ENCODE measurements at regions not wholly inside any gene's neighbourhood (a gene's known extent, or its start where the extent isn't known, plus 50 kb on each side); places are given as distances from the start of the nearest gene placed in this dataset.
"Not testable (repeated sequence)": the region's sequence is repeated elsewhere in the genome, so short reads cannot be mapped to it uniquely, and the experiment has no call there.

- not testable (repeated sequence) for H2BK15ac ChIP-seq (ENCODE audit: low read depth, poor library complexity, severe bottlenecking); H3K4me3 ChIP-seq (ENCODE audit: insufficient read depth in 1 of 2, low read depth in 1 of 2, low read length in 2 of 2); H3K9ac ChIP-seq (ENCODE audit: low read length); H3K36me3 ChIP-seq (ENCODE audit: control insufficient read depth in 1 of 2, insufficient read depth in 2 of 2, low read depth in 1 of 2, low read length in 2 of 2); H2BK120ac ChIP-seq (ENCODE audit: low read depth, low read length); H3K4me1 ChIP-seq (ENCODE audit: control insufficient read depth, insufficient read depth, low read depth, low read length); H2BK12ac ChIP-seq (ENCODE audit: low read length in 2 of 2); DNase-seq; H4K8ac ChIP-seq (ENCODE audit: low read length); H2AFZ ChIP-seq (ENCODE audit: low read depth, low read length); H3K14ac ChIP-seq (ENCODE audit: low read length in 2 of 2); H3K79me1 ChIP-seq (replicated peaks; ENCODE audit: low read length, poor library complexity, severe bottlenecking); H2AK5ac ChIP-seq (ENCODE audit: low read length, severe bottlenecking); H3K27ac ChIP-seq (ENCODE audit: low read length, poor library complexity, severe bottlenecking); H3K4me2 ChIP-seq (ENCODE audit: low read length, poor library complexity, severe bottlenecking); H3K23ac ChIP-seq (ENCODE audit: low read length in 2 of 2); H3K18ac ChIP-seq (ENCODE audit: low read depth in 1 of 2, low read length in 2 of 2); H4K91ac ChIP-seq (ENCODE audit: low read length); H3K4ac ChIP-seq (ENCODE audit: low read depth in 1 of 2, low read length in 2 of 2); H2BK5ac ChIP-seq (ENCODE audit: low read depth, low read length, poor library complexity, severe bottlenecking); H3K27me3 ChIP-seq (ENCODE audit: control insufficient read depth in 1 of 2, insufficient read depth in 1 of 2, low read length in 2 of 2)
- H3K9me3 ChIP-seq (ENCODE audit: control insufficient read depth, low read length): peaks cover 16% of the 10 kb centered on the region
- WGBS: 44% methylated on average over 21 of the region's 21 CpGs
Measured at GRCh38 chr10:64924306-64924705, 1403.1 kb downstream of the REEP3 start.

- WGBS: 100% methylated on average over 2 of the region's 2 CpGs
- H2AK5ac ChIP-seq (ENCODE audit: low read length, severe bottlenecking): no peak overlapping the region
- H2BK120ac ChIP-seq (ENCODE audit: low read depth, low read length): no peak overlapping the region
- no peak for DNase-seq
- no peak overlapping the region for H3K9ac ChIP-seq (ENCODE audit: low read length)
- H2AFZ ChIP-seq (ENCODE audit: low read depth, low read length): no peak overlapping the region
- H3K18ac ChIP-seq (ENCODE audit: low read depth in 1 of 2, low read length in 2 of 2): no peak overlapping the region
- no peaks in the 10 kb centered on the region for H3K9me3 ChIP-seq (ENCODE audit: control insufficient read depth, low read length)
- no peak overlapping the region for H2BK15ac ChIP-seq (ENCODE audit: low read depth, poor library complexity, severe bottlenecking)
- no peaks in the 10 kb centered on the region for H3K27me3 ChIP-seq (ENCODE audit: control insufficient read depth in 1 of 2, insufficient read depth in 1 of 2, low read length in 2 of 2)
- no peak overlapping the region for H3K4me2 ChIP-seq (ENCODE audit: low read length, poor library complexity, severe bottlenecking)
- H3K27ac ChIP-seq (ENCODE audit: low read length, poor library complexity, severe bottlenecking): no peak overlapping the region
- no peak overlapping the region for H3K23ac ChIP-seq (ENCODE audit: low read length in 2 of 2)
- no peak overlapping the region for H3K4ac ChIP-seq (ENCODE audit: low read depth in 1 of 2, low read length in 2 of 2)
- H3K4me1 ChIP-seq (ENCODE audit: control insufficient read depth, insufficient read depth, low read depth, low read length): no peaks in the 10 kb centered on the region
- no peak overlapping the region for H3K4me3 ChIP-seq (ENCODE audit: insufficient read depth in 1 of 2, low read depth in 1 of 2, low read length in 2 of 2)
- no peak overlapping the region for H3K14ac ChIP-seq (ENCODE audit: low read length in 2 of 2)
- no peaks in the 10 kb centered on the region for H3K36me3 ChIP-seq (ENCODE audit: control insufficient read depth in 1 of 2, insufficient read depth in 2 of 2, low read depth in 1 of 2, low read length in 2 of 2)
- H4K91ac ChIP-seq (ENCODE audit: low read length): no peak overlapping the region
- no peak overlapping the region for H2BK12ac ChIP-seq (ENCODE audit: low read length in 2 of 2)
- no peaks in the 10 kb centered on the region for H3K79me1 ChIP-seq (replicated peaks; ENCODE audit: low read length, poor library complexity, severe bottlenecking)
- H2BK5ac ChIP-seq (ENCODE audit: low read depth, low read length, poor library complexity, severe bottlenecking): no peak overlapping the region
- no peak overlapping the region for H4K8ac ChIP-seq (ENCODE audit: low read length)
Measured at GRCh38 chr10:64952042-64952441, 1430.8 kb downstream of the REEP3 start.

- Histone ChIP-seq H3K4ac (ENCODE audit: low read depth in 1 of 2, low read length in 2 of 2) (no peak overlapping the region), H2BK15ac (ENCODE audit: low read depth, poor library complexity, severe bottlenecking) (no peak overlapping the region), H3K36me3 (ENCODE audit: control insufficient read depth in 1 of 2, insufficient read depth in 2 of 2, low read depth in 1 of 2, low read length in 2 of 2) (no peaks in the 10 kb centered on the region), H2AK5ac (ENCODE audit: low read length, severe bottlenecking) (no peak overlapping the region), H3K23ac (ENCODE audit: low read length in 2 of 2) (no peak overlapping the region), H3K27ac (ENCODE audit: low read length, poor library complexity, severe bottlenecking) (no peak overlapping the region), H3K18ac (ENCODE audit: low read depth in 1 of 2, low read length in 2 of 2) (no peak overlapping the region), H3K9ac (ENCODE audit: low read length) (no peak overlapping the region), H4K91ac (ENCODE audit: low read length) (no peak overlapping the region), H3K4me1 (ENCODE audit: control insufficient read depth, insufficient read depth, low read depth, low read length) (no peaks in the 10 kb centered on the region), H3K27me3 (ENCODE audit: control insufficient read depth in 1 of 2, insufficient read depth in 1 of 2, low read length in 2 of 2) (no peaks in the 10 kb centered on the region), H3K4me3 (ENCODE audit: insufficient read depth in 1 of 2, low read depth in 1 of 2, low read length in 2 of 2) (no peak overlapping the region), H3K14ac (ENCODE audit: low read length in 2 of 2) (no peak overlapping the region), H3K79me1 (replicated peaks; ENCODE audit: low read length, poor library complexity, severe bottlenecking) (no peaks in the 10 kb centered on the region), H4K8ac (ENCODE audit: low read length) (no peak overlapping the region), H2BK12ac (ENCODE audit: low read length in 2 of 2) (no peak overlapping the region), H2BK120ac (ENCODE audit: low read depth, low read length) (no peak overlapping the region), H2AFZ (ENCODE audit: low read depth, low read length) (no peak overlapping the region), H3K4me2 (ENCODE audit: low read length, poor library complexity, severe bottlenecking) (no peak overlapping the region), H3K9me3 (ENCODE audit: control insufficient read depth, low read length) (peaks cover 4% of the 10 kb centered on the region), H2BK5ac (ENCODE audit: low read depth, low read length, poor library complexity, severe bottlenecking) (no peak overlapping the region)
- no CpG with 5 or more reads among the region's 1 CpG for WGBS
- no peak for DNase-seq
Measured at GRCh38 chr10:64956441-64956840, 1435.2 kb downstream of the REEP3 start.

- Histone ChIP-seq H3K4me1 (ENCODE audit: control insufficient read depth, insufficient read depth, low read depth, low read length) (no peaks in the 10 kb centered on the region), H4K8ac (ENCODE audit: low read length) (no peak overlapping the region), H2BK120ac (ENCODE audit: low read depth, low read length) (no peak overlapping the region), H3K23ac (ENCODE audit: low read length in 2 of 2) (no peak overlapping the region), H3K27me3 (ENCODE audit: control insufficient read depth in 1 of 2, insufficient read depth in 1 of 2, low read length in 2 of 2) (no peaks in the 10 kb centered on the region), H3K18ac (ENCODE audit: low read depth in 1 of 2, low read length in 2 of 2) (no peak overlapping the region), H3K79me1 (replicated peaks; ENCODE audit: low read length, poor library complexity, severe bottlenecking) (no peaks in the 10 kb centered on the region), H4K91ac (ENCODE audit: low read length) (no peak overlapping the region), H2BK5ac (ENCODE audit: low read depth, low read length, poor library complexity, severe bottlenecking) (no peak overlapping the region), H3K36me3 (ENCODE audit: control insufficient read depth in 1 of 2, insufficient read depth in 2 of 2, low read depth in 1 of 2, low read length in 2 of 2) (no peaks in the 10 kb centered on the region), H2BK12ac (ENCODE audit: low read length in 2 of 2) (no peak overlapping the region), H3K4me2 (ENCODE audit: low read length, poor library complexity, severe bottlenecking) (no peak overlapping the region), H3K27ac (ENCODE audit: low read length, poor library complexity, severe bottlenecking) (no peak overlapping the region), H3K4me3 (ENCODE audit: insufficient read depth in 1 of 2, low read depth in 1 of 2, low read length in 2 of 2) (no peak overlapping the region), H3K9ac (ENCODE audit: low read length) (no peak overlapping the region), H2AK5ac (ENCODE audit: low read length, severe bottlenecking) (no peak overlapping the region), H3K4ac (ENCODE audit: low read depth in 1 of 2, low read length in 2 of 2) (no peak overlapping the region), H2AFZ (ENCODE audit: low read depth, low read length) (no peak overlapping the region), H3K9me3 (ENCODE audit: control insufficient read depth, low read length) (peaks cover 4% of the 10 kb centered on the region), H2BK15ac (ENCODE audit: low read depth, poor library complexity, severe bottlenecking) (no peak overlapping the region), H3K14ac (ENCODE audit: low read length in 2 of 2) (no peak overlapping the region)
- DNase-seq: no peak
- 88% methylated on average over 1 of the region's 1 CpG for WGBS
Measured at GRCh38 chr10:64959116-64959515, 1437.9 kb downstream of the REEP3 start.

Data from mesenchymal stem cell (in vitro differentiated cells and primary cell).